Parathyroid adenoma (tissue), 2 donors: ENCODE measurements at regions not wholly inside any gene's neighbourhood (a gene's known extent, or its start where the extent isn't known, plus 50 kb on each side); places are given as distances from the start of the nearest gene placed in this dataset.
"Not testable (repeated sequence)": the region's sequence is repeated elsewhere in the genome, so short reads cannot be mapped to it uniquely, and the experiment has no call there.

ENCODE experiments used
- H2AFZ ChIP-seq: fragments of 300-600 bp; sonication (generic); one replicate; pipeline ENCODE4 v1.7.0; 2017; ENCODE audit warnings: antibody characterized with exemption, mild to moderate bottlenecking
- H3K27ac ChIP-seq: fragments of 300-600 bp; sonication (generic); one replicate; pipeline ENCODE4 v1.7.0; 2017
- H3K27me3 ChIP-seq: fragments of 300-600 bp; sonication (generic); one replicate; pipeline ENCODE4 v1.7.0; 2017; ENCODE audit warnings: low read length; ENCODE audit not compliant: control insufficient read depth, insufficient read depth
- H3K36me3 ChIP-seq: fragments of 300-600 bp; sonication (generic); one replicate; pipeline ENCODE4 v1.7.0; 2017; ENCODE audit warnings: low read length; ENCODE audit not compliant: control insufficient read depth, insufficient read depth
- H3K4me1 ChIP-seq: fragments of 300-600 bp; sonication (generic); one replicate; pipeline ENCODE4 v1.7.0; 2017; ENCODE audit warnings: control low read depth
- H3K4me2 ChIP-seq: fragments of 300-600 bp; sonication (generic); one replicate; pipeline ENCODE4 v1.7.0; 2017; ENCODE audit warnings: low read length
- H3K4me3 ChIP-seq: fragments of 300-600 bp; sonication (generic); one replicate; pipeline ENCODE4 v1.7.0; 2017; ENCODE audit warnings: low read depth, low read length
- H3K79me2 ChIP-seq: fragments of 300-600 bp; sonication (generic); one replicate; pipeline ENCODE4 v1.7.0; 2017; ENCODE audit warnings: control low read depth
- H3K9ac ChIP-seq: fragments of 300-600 bp; sonication (generic); one replicate; pipeline ENCODE4 v1.7.0; 2017; ENCODE audit warnings: mild to moderate bottlenecking
- H3K9me3 ChIP-seq: fragments of 300-600 bp; sonication (generic); one replicate; pipeline ENCODE4 v1.7.0; 2017; ENCODE audit warnings: low read length; ENCODE audit not compliant: control insufficient read depth
- CTCF ChIP-seq: fragments of 300-600 bp; sonication (generic); IDR thresholded peaks from one replicate; pipeline ENCODE4 v1.7.0; 2017; ENCODE audit warnings: antibody characterized with exemption, mild to moderate bottlenecking
- donor health status: primary hyperparathyroidism.

DNA sequence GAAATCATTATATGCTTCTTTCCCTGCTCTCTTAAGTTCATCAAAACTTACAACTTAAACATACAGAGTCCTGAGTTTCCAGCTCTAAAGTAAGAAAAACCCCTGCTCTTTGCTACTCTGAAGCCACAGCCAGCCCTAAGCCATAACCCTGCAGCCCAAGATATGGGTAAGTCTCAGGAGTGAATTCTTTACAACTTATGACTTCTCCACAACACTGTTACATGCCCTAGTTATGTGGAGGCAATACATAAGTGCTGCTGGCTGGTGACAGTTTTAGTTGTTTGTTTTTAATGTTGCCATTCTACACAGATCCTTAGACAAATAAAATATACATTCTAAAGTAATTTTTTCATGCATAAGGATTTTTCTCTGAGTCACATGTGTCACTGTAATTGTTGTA is 100.2 kb downstream of the FBXO8 start:
- Histone ChIP-seq H3K4me3 (no peak overlapping the region), H3K79me2 (no peaks in the 10 kb centered on the region), H3K27ac (no peak overlapping the region), H3K4me1 (no peaks in the 10 kb centered on the region), H2AFZ (no peak overlapping the region), H3K36me3 (no peaks in the 10 kb centered on the region), H3K9me3 (no peaks in the 10 kb centered on the region), H3K9ac (no peak overlapping the region), H3K27me3 (no peaks in the 10 kb centered on the region), H3K4me2 (no peak overlapping the region)
- no peak for TF ChIP-seq CTCF

- Histone ChIP-seq H3K4me3 (no peak overlapping the region), H3K79me2 (no peaks in the 10 kb centered on the region), H3K9ac (no peak overlapping the region), H3K36me3 (no peaks in the 10 kb centered on the region), H3K4me2 (no peak overlapping the region), H3K4me1 (no peaks in the 10 kb centered on the region), H3K27me3 (no peaks in the 10 kb centered on the region), H3K27ac (no peak overlapping the region), H3K9me3 (no peaks in the 10 kb centered on the region), H2AFZ (no peak overlapping the region)
- TF ChIP-seq CTCF = no peak
Observed at GRCh38 chr4:174181827-174182226, 101.6 kb downstream of the FBXO8 start.

- no peak for TF ChIP-seq CTCF
- H3K36me3 ChIP-seq = no peaks in the 10 kb centered on the region
- no peak overlapping the region for H3K4me2 ChIP-seq
- H3K27ac ChIP-seq = no peak overlapping the region
- H3K4me3 ChIP-seq = no peak overlapping the region
- H3K79me2 ChIP-seq = no peaks in the 10 kb centered on the region
- no peak overlapping the region for H3K9ac ChIP-seq
- H3K4me1 ChIP-seq = no peaks in the 10 kb centered on the region
- no peak overlapping the region for H2AFZ ChIP-seq
- H3K9me3 ChIP-seq = no peaks in the 10 kb centered on the region
- no peaks in the 10 kb centered on the region for H3K27me3 ChIP-seq
Observed at GRCh38 chr4:174177536-174177935, 105.9 kb downstream of the FBXO8 start.

DNA sequence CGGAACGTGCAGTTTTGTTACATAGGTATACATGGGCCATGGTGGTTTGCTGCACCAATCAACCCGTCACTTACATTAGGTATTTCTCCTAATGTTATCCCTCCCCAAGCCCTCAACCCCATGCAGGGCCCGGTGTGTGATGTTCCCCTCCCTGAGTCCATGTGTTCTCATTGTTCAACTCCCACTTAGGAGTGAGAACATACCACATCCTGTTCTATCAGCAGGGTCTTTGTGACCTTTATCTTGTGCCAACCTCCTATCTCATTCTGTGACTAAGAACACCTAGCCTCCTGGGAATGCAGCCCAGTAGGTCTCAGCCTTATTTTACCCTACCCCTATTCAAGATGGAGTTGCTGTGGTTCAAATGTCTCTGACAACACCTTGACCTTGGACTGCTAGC is 107.6 kb downstream of the FBXO8 start:
- not testable (repeated sequence) for H3K4me3 ChIP-seq, H3K9me3 ChIP-seq, H3K27ac ChIP-seq, H3K79me2 ChIP-seq, H3K4me2 ChIP-seq, H3K36me3 ChIP-seq, H2AFZ ChIP-seq, H3K9ac ChIP-seq, H3K4me1 ChIP-seq, H3K27me3 ChIP-seq

GRCh38 chr4:174173360-174173759 is 110.1 kb downstream of the FBXO8 start:
- no peak for TF ChIP-seq CTCF
- no peak overlapping the region for H3K4me3 ChIP-seq

More at GRCh38 chr4:174173360-174173759, 110.1 kb downstream of the FBXO8 start:
- Histone ChIP-seq H3K4me1 (no peaks in the 10 kb centered on the region), H3K27me3 (no peaks in the 10 kb centered on the region), H2AFZ (no peak overlapping the region), H3K9me3 (no peaks in the 10 kb centered on the region), H3K4me2 (no peak overlapping the region), H3K27ac (no peak overlapping the region), H3K79me2 (no peaks in the 10 kb centered on the region), H3K36me3 (no peaks in the 10 kb centered on the region), H3K9ac (no peak overlapping the region)
